B cell (primary cell): ENCODE measurements at regions not wholly inside any gene's neighbourhood (a gene's known extent, or its start where the extent isn't known, plus 50 kb on each side); places are given as distances from the start of the nearest gene placed in this dataset.

Experiments
- EZH2 ChIP-seq: IDR thresholded peaks from 2 replicates; pipeline ENCODE4 v1.6.1; 2012; ENCODE audit warnings: borderline replicate concordance, low read depth, mild to moderate bottlenecking, moderate library complexity, low read length; ENCODE audit not compliant: insufficient read depth, poor library complexity, severe bottlenecking
- TF ChIP-seq, protein P1 (sequence below): fragments of 200-600 bp; IDR thresholded peaks from one replicate; pipeline ENCODE4 v1.8.0; 2022; ENCODE audit warnings: antibody characterized with exemption, mild to moderate bottlenecking

- TF ChIP-seq EZH2 = no peak
- TF ChIP-seq, protein P1, sequence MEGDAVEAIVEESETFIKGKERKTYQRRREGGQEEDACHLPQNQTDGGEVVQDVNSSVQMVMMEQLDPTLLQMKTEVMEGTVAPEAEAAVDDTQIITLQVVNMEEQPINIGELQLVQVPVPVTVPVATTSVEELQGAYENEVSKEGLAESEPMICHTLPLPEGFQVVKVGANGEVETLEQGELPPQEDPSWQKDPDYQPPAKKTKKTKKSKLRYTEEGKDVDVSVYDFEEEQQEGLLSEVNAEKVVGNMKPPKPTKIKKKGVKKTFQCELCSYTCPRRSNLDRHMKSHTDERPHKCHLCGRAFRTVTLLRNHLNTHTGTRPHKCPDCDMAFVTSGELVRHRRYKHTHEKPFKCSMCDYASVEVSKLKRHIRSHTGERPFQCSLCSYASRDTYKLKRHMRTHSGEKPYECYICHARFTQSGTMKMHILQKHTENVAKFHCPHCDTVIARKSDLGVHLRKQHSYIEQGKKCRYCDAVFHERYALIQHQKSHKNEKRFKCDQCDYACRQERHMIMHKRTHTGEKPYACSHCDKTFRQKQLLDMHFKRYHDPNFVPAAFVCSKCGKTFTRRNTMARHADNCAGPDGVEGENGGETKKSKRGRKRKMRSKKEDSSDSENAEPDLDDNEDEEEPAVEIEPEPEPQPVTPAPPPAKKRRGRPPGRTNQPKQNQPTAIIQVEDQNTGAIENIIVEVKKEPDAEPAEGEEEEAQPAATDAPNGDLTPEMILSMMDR = no peak
Measured at GRCh38 chr12:92426332-92426731, 276.5 kb upstream of the PLEKHG7 start.
